HCT116 (cell line): ENCODE measurements at regions not wholly inside any gene's neighbourhood (a gene's known extent, or its start where the extent isn't known, plus 50 kb on each side); places are given as distances from the start of the nearest gene placed in this dataset.

Experiments used
- ATAC-seq: fragments of 200-7000 bp; cut with Tn5 transposase; 2 replicates; pipeline ENCODE4 v1.9.1; 2020; ENCODE audit warnings: mild to moderate bottlenecking, moderate library complexity
- BruUV-seq: library from RNA; stranded (reverse); fragments of 400-500 nt; replicated peaks from 2 replicates; lab custom pipeline; 2021; lab: Mats Ljungman, UMichigan
- CTCF ChIA-PET: fragments of 300-600 bp; sonication (Branson Sonifier 250); formaldehyde crosslinking; loops from one replicate; lab custom pipeline; 2021; ENCODE audit warnings: antibody characterized with exemption; lab: Charles Lee
- POLR2A ChIA-PET: fragments of 300-600, 350-600 bp; sonication (Branson Sonifier 250); formaldehyde crosslinking; loops from one replicate; lab custom pipeline; 2021; ENCODE audit warnings: antibody characterized with exemption; lab: Charles Lee
- RAD21 ChIA-PET, 2 experiments: fragments of 300-600 bp; sonication (Branson Sonifier 250); formaldehyde crosslinking; loops; one replicate each; lab custom pipeline; 2023; ENCODE audit warnings: low total read pairs in 2 of 2; ENCODE audit not compliant: uncharacterized antibody in 2 of 2, unreplicated experiment in 2 of 2, low non-redundant PET in 1 of 2; lab: Charles Lee
- DNase-seq: peaks from one replicate; pipeline ENCODE4 v3.0.0-alpha.2; 2010; ENCODE audit warnings: low read depth, low spot score
- H2AFZ ChIP-seq: fragments of 200-600 bp; shearing (Covaris generic), sonication (generic); 2 replicates; pipeline ENCODE4 v1.6.1; 2017; ENCODE audit warnings: low read depth, mixed run types, mixed read lengths, antibody characterized with exemption, low read length; ENCODE audit not compliant: poor library complexity, severe bottlenecking
- H3K27ac ChIP-seq: 2 replicates; pipeline ENCODE4 v1.5.1; 2012; ENCODE audit warnings: low read depth, low read length
- H3K27me3 ChIP-seq: fragments of 200-600 bp; sonication (generic); 2 replicates; pipeline ENCODE4 v1.6.1; 2016; ENCODE audit warnings: mixed run types, low read length, mixed read lengths; ENCODE audit not compliant: insufficient read depth
- H3K36me3 ChIP-seq, 2 experiments: fragments of 200-500 bp in 1 of 2; fragments of 200-600 bp in 1 of 2; sonication (Bioruptor generic) in 1 of 2; sonication (generic) in 1 of 2; 2 replicates each; pipeline versions ENCODE4 v1.5.1 to v1.6.1; 2014 to 2016; ENCODE audit warnings: low read length in 2 of 2, inconsistent platforms in 1 of 2, mixed read lengths in 1 of 2, mixed run types in 1 of 2; ENCODE audit not compliant: insufficient read depth in 2 of 2, control insufficient read depth in 1 of 2
- H3K4me1 ChIP-seq, 2 experiments: fragments of 200-600 bp in 1 of 2; sonication (generic) in 1 of 2; 2 replicates each; pipeline versions ENCODE4 v1.5.1 to v1.6.1; 2012 to 2017; ENCODE audit warnings: low read length in 2 of 2, inconsistent platforms in 1 of 2, mild to moderate bottlenecking in 1 of 2, mixed read lengths in 1 of 2, mixed run types in 1 of 2, moderate library complexity in 1 of 2; ENCODE audit not compliant: insufficient read depth in 2 of 2, control insufficient read depth in 1 of 2
- H3K4me2 ChIP-seq: fragments of 200-600 bp; sonication (generic); 2 replicates; pipeline ENCODE4 v1.6.1; 2017; ENCODE audit warnings: mixed run types, low read length, mixed read lengths
- H3K4me3 ChIP-seq, 2 experiments: fragments of 200-600 bp in 1 of 2; sonication (generic) in 1 of 2; replicated peaks in 1 of 2; 2 replicates each; pipeline ENCODE4 v1.5.1; 2011 to 2016; ENCODE audit warnings: low read length in 2 of 2, control low read depth in 1 of 2, low read depth in 1 of 2, mild to moderate bottlenecking in 1 of 2, mixed read lengths in 1 of 2, mixed run types in 1 of 2
- H3K79me2 ChIP-seq: fragments of 200-600 bp; sonication (generic); 2 replicates; pipeline ENCODE4 v1.6.1; 2017; ENCODE audit warnings: mild to moderate bottlenecking, mixed run types, low read length, moderate library complexity, mixed read lengths; ENCODE audit not compliant: insufficient read depth
- H3K9ac ChIP-seq: fragments of 200-600 bp; sonication (generic); 2 replicates; pipeline ENCODE4 v1.6.1; 2016; ENCODE audit warnings: low read length, mixed read lengths
- H3K9me2 ChIP-seq: fragments of 200-600 bp; sonication (generic), shearing (Covaris generic); 2 replicates; pipeline ENCODE4 v1.6.1; 2017; ENCODE audit warnings: mixed run types, mild to moderate bottlenecking, moderate library complexity; ENCODE audit not compliant: insufficient read depth
- H3K9me3 ChIP-seq, 2 experiments: fragments of 200-500 bp in 1 of 2; fragments of 200-600 bp in 1 of 2; sonication (Bioruptor generic) in 1 of 2; sonication (generic) in 1 of 2; 2 replicates each; pipeline ENCODE4 v1.6.1; 2014 to 2017; ENCODE audit warnings: low read length in 2 of 2, mixed read lengths in 2 of 2, inconsistent platforms in 1 of 2, low read depth in 1 of 2, mild to moderate bottlenecking in 1 of 2, mixed run types in 1 of 2, moderate library complexity in 1 of 2; ENCODE audit not compliant: control insufficient read depth in 1 of 2, insufficient read depth in 1 of 2
- H4K20me1 ChIP-seq: fragments of 200-600 bp; sonication (generic), shearing (Covaris generic); 2 replicates; pipeline ENCODE4 v1.6.1; 2017; ENCODE audit warnings: mixed run types, mild to moderate bottlenecking, moderate library complexity; ENCODE audit not compliant: insufficient read depth
- CBX3 ChIP-seq: IDR thresholded peaks from 2 replicates; pipeline ENCODE4 v1.6.1; 2012; ENCODE audit warnings: low read depth
- CEBPB ChIP-seq: IDR thresholded peaks from 2 replicates; pipeline ENCODE4 v1.6.1; 2012; ENCODE audit warnings: low read depth
- CTCF ChIP-seq, 3 experiments: fragments of 200-600 bp in 1 of 3; sonication (generic) in 1 of 3; IDR thresholded peaks in 2 of 3; conservative IDR thresholded peaks in 1 of 3; 2 replicates each; pipeline ENCODE4 v1.5.1; 2012 to 2017; ENCODE audit warnings: low read depth in 2 of 3, low read length in 2 of 3, antibody characterized with exemption in 1 of 3, borderline replicate concordance in 1 of 3, control low read depth in 1 of 3, mild to moderate bottlenecking in 1 of 3, mixed read lengths in 1 of 3, mixed run types in 1 of 3, moderate library complexity in 1 of 3; ENCODE audit not compliant: insufficient read depth in 1 of 3
- ELF1 ChIP-seq: IDR thresholded peaks from 2 replicates; pipeline ENCODE4 v1.6.1; 2012; ENCODE audit warnings: low read depth, borderline replicate concordance
- EZH2phosphoT487 ChIP-seq: fragments of 200-600 bp; IDR thresholded peaks from 2 replicates; pipeline ENCODE4 v1.6.1; 2018; ENCODE audit warnings: antibody characterized with exemption, borderline replicate concordance
- POLR2AphosphoS5 ChIP-seq: IDR thresholded peaks from 2 replicates; pipeline ENCODE4 v1.6.1; 2011; ENCODE audit warnings: mild to moderate bottlenecking, low read depth, low read length, moderate library complexity
- SIN3A ChIP-seq: IDR thresholded peaks from 2 replicates; pipeline ENCODE4 v1.6.1; 2012; ENCODE audit warnings: low read depth
- SP1 ChIP-seq: IDR thresholded peaks from 2 replicates; pipeline ENCODE4 v1.6.1; 2012; ENCODE audit warnings: low read depth
- SRF ChIP-seq: IDR thresholded peaks from 2 replicates; pipeline ENCODE4 v1.6.1; 2012; ENCODE audit warnings: low read depth
- TCF7L2 ChIP-seq: IDR thresholded peaks from 2 replicates; pipeline ENCODE4 v1.7.0; 2011; ENCODE audit warnings: borderline replicate concordance, inconsistent platforms; ENCODE audit not compliant: insufficient read depth, insufficient read length; ENCODE audit errors: extremely low read depth
- ZFX ChIP-seq: fragments of 450-650 bp; IDR thresholded peaks from 2 replicates; pipeline ENCODE4 v1.6.1; 2017
- ZNF274 ChIP-seq: fragments of 200-500 bp; sonication (Bioruptor generic); IDR thresholded peaks from 2 replicates; pipeline ENCODE4 v1.6.1; 2014; ENCODE audit warnings: mild to moderate bottlenecking, low read depth, low read length, inconsistent platforms
- intact Hi-C: fragments of 100-400 bp; cut with micrococcal nuclease; formaldehyde crosslinking; loops from 2 replicates; pipeline ENCODE4 v1.10.0; 2022
- TF ChIP-seq, protein P1 (sequence below): IDR thresholded peaks from 2 replicates; pipeline ENCODE4 v1.6.1; 2012; ENCODE audit warnings: low read depth

- Histone ChIP-seq H3K9me3 (peaks cover 0 to 8% of the 10 kb centered on the region in 2 experiments; a peak in 1 of 4 replicates), H3K79me2 (no peaks in the 10 kb centered on the region), H2AFZ (no peak overlapping the region), H4K20me1 (no peaks in the 10 kb centered on the region), H3K4me3 (no peak overlapping the region), H3K4me2 (no peak overlapping the region), H3K27me3 (no peaks in the 10 kb centered on the region), H3K9me2 (no peaks in the 10 kb centered on the region), H3K4me1 (no peaks in the 10 kb centered on the region), H3K9ac (no peak overlapping the region), H3K36me3 (no peaks in the 10 kb centered on the region), H3K27ac (no peak overlapping the region)
- DNase-seq (no peak), ATAC-seq (no peak)
- ChIA-PET CTCF (no interaction called here), RAD21 (no interaction called here), POLR2A (no interaction called here)
- intact Hi-C loops = no loop called here
- TF ChIP-seq SP1 = no peak
- TF ChIP-seq TCF7L2 = no peak
- no peak for TF ChIP-seq POLR2AphosphoS5
- TF ChIP-seq CBX3 = no peak
- BruUV-seq = no TSS peak
Measured at GRCh38 chr22:27433099-27433498, 368.5 kb downstream of the MN1 start.

- H3K4me3 ChIP-seq = no peak overlapping the region
- ChIA-PET POLR2A (no interaction called here), RAD21 (no interaction called here), CTCF (no interaction called here)
- peaks cover 0 to 8% of the 10 kb centered on the region in 2 experiments; a peak in 1 of 4 replicates for H3K9me3 ChIP-seq
- no peaks in the 10 kb centered on the region for H3K4me1 ChIP-seq
- no peaks in the 10 kb centered on the region for H4K20me1 ChIP-seq
- no peak overlapping the region for H3K9ac ChIP-seq
- no peak for DNase-seq
- intact Hi-C loops = no loop called here
- BruUV-seq = no TSS peak
- H3K9me2 ChIP-seq = no peaks in the 10 kb centered on the region
- no peak overlapping the region for H2AFZ ChIP-seq
- H3K36me3 ChIP-seq = no peaks in the 10 kb centered on the region
- ATAC-seq = no peak
- H3K27me3 ChIP-seq = no peaks in the 10 kb centered on the region
- H3K79me2 ChIP-seq = no peaks in the 10 kb centered on the region
- H3K4me2 ChIP-seq = no peak overlapping the region
- no peak overlapping the region for H3K27ac ChIP-seq
- no peak for TF ChIP-seq EZH2phosphoT487
- TF ChIP-seq ZFX = no peak
- no peak for TF ChIP-seq SIN3A
- no peak for TF ChIP-seq SRF
- TF ChIP-seq CTCF (IDR thresholded peaks at IDR 0.05 in 2 of 3, conservative IDR thresholded peaks at IDR 0.05 in 1 of 3; ENCODE audit: borderline replicate concordance in 1 of 3, insufficient read depth in 1 of 3, low read depth in 2 of 3, low read length in 2 of 3) = no peak
- TF ChIP-seq ELF1 = no peak
- no peak for TF ChIP-seq CEBPB
- no peak for TF ChIP-seq TCF7L2
- no peak for TF ChIP-seq ZNF274
- no peak for TF ChIP-seq CBX3
- TF ChIP-seq, protein P1, sequence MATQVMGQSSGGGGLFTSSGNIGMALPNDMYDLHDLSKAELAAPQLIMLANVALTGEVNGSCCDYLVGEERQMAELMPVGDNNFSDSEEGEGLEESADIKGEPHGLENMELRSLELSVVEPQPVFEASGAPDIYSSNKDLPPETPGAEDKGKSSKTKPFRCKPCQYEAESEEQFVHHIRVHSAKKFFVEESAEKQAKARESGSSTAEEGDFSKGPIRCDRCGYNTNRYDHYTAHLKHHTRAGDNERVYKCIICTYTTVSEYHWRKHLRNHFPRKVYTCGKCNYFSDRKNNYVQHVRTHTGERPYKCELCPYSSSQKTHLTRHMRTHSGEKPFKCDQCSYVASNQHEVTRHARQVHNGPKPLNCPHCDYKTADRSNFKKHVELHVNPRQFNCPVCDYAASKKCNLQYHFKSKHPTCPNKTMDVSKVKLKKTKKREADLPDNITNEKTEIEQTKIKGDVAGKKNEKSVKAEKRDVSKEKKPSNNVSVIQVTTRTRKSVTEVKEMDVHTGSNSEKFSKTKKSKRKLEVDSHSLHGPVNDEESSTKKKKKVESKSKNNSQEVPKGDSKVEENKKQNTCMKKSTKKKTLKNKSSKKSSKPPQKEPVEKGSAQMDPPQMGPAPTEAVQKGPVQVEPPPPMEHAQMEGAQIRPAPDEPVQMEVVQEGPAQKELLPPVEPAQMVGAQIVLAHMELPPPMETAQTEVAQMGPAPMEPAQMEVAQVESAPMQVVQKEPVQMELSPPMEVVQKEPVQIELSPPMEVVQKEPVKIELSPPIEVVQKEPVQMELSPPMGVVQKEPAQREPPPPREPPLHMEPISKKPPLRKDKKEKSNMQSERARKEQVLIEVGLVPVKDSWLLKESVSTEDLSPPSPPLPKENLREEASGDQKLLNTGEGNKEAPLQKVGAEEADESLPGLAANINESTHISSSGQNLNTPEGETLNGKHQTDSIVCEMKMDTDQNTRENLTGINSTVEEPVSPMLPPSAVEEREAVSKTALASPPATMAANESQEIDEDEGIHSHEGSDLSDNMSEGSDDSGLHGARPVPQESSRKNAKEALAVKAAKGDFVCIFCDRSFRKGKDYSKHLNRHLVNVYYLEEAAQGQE = no peak
Measured at GRCh38 chr22:27433585-27434190, 367.9 kb downstream of the MN1 start.
